Activated T-cell treated with anti-CD3 and anti-CD28 coated beads, Interleukin-2, amount 50 U/mL, for 72 hours (primary cell): ENCODE measurements at regions not wholly inside any gene's neighbourhood (a gene's known extent, or its start where the extent isn't known, plus 50 kb on each side); places are given as distances from the start of the nearest gene placed in this dataset.
"Not testable (repeated sequence)": the region's sequence is repeated elsewhere in the genome, so short reads cannot be mapped to it uniquely, and the experiment has no call there.

Source experiments
- ATAC-seq, 2 donors: fragments of 150-1000 bp; cut with Tn5 transposase; replicated peaks in 1 of 2; 2 replicates each; pipeline ENCODE4 v1.10.0; 2021; ENCODE audit warnings: moderate library complexity in 2 of 2, mild to moderate bottlenecking in 1 of 2
- DNase-seq, 2 donors: peaks; one replicate each; pipeline ENCODE4 v3.0.0; 2021 to 2022; ENCODE audit warnings: mixed read lengths in 1 of 2
- H3K27ac Mint-ChIP-seq: one replicate; pipeline ENCODE4 v1.8.0; 2022; ENCODE audit warnings: mild to moderate bottlenecking, moderate library complexity, mixed read lengths
- H3K27me3 Mint-ChIP-seq: one replicate; pipeline ENCODE4 v1.8.0; 2022; ENCODE audit warnings: low read depth, mixed read lengths
- H3K36me3 Mint-ChIP-seq, 2 donors: one replicate each; pipeline ENCODE4 v1.8.0; 2022; ENCODE audit warnings: mixed read lengths in 2 of 2, mild to moderate bottlenecking in 1 of 2; ENCODE audit not compliant: insufficient read depth in 2 of 2
- H3K4me1 Mint-ChIP-seq: one replicate; pipeline ENCODE4 v1.8.0; 2022; ENCODE audit warnings: low read depth, mixed read lengths
- H3K4me3 Mint-ChIP-seq, 2 donors: one replicate each; pipeline ENCODE4 v1.8.0; 2022; ENCODE audit warnings: mild to moderate bottlenecking in 2 of 2, mixed read lengths in 2 of 2, moderate library complexity in 2 of 2
- H3K9me3 Mint-ChIP-seq, 2 donors: one replicate each; pipeline ENCODE4 v1.8.0; 2022; ENCODE audit warnings: mixed read lengths in 2 of 2

- H3K27ac Mint-ChIP-seq, result no peak overlapping the region
- peaks cover 3% of the 10 kb centered on the region for H3K27me3 Mint-ChIP-seq
Measured at GRCh38 chr2:590214-591175, 86.7 kb downstream of the TMEM18 start.

GRCh38 chr2:589281-590130 is 87.7 kb downstream of the TMEM18 start:
- H3K27ac Mint-ChIP-seq, result no peak overlapping the region
- no peaks in the 10 kb centered on the region for H3K9me3 Mint-ChIP-seq
- ATAC-seq, result no peak
- H3K36me3 Mint-ChIP-seq, result no peaks in the 10 kb centered on the region
- peaks cover 7% of the 10 kb centered on the region for H3K27me3 Mint-ChIP-seq
- H3K4me3 Mint-ChIP-seq, result no peak overlapping the region
- DNase-seq, result no peak
- H3K4me1 Mint-ChIP-seq, result peaks cover 10% of the 10 kb centered on the region

More at GRCh38 chr2:590214-591175, 86.7 kb downstream of the TMEM18 start:
- ATAC-seq (no peak), DNase-seq (no peak)
- H3K9me3 Mint-ChIP-seq, result no peaks in the 10 kb centered on the region
- no peaks in the 10 kb centered on the region for H3K36me3 Mint-ChIP-seq
- H3K4me3 Mint-ChIP-seq, result no peak overlapping the region
- peaks cover 1% of the 10 kb centered on the region for H3K4me1 Mint-ChIP-seq

DNA sequence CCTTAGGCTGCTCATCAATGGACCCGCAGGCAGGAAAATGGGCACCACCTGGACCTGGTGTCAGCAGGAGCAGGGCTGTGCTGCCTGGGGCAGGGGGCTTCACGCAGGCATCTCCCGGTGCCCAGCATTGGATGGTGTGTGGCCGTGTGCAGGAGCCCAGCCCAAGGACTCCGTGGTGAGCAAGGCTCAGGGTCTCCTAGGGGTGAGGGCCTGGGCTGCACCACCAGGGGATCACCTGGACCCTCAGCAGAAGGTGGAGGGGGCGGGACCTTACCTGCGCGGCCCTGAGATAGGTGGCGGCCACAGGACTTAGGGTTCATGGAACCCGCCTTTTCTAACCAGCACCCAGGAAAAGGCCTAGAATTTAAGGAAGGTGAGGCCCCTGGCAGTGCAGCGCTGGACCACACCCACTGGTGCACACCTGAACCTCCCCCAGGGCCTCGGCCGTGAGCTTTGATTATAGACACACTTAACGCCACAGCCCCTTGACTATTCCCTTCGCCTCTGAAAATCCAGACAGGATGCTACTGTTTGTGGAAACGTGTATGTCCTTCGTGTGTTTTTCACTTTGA is 89.0 kb downstream of the TMEM18 start:
- Mint-ChIP-seq H3K4me3 (no peak overlapping the region), H3K27ac (no peak overlapping the region), H3K36me3 (no peaks in the 10 kb centered on the region), H3K27me3 (peaks cover 7% of the 10 kb centered on the region), H3K9me3 (no peaks in the 10 kb centered on the region), H3K4me1 (peaks cover 10% of the 10 kb centered on the region)
- ATAC-seq (no peak), DNase-seq (no peak)

DNA sequence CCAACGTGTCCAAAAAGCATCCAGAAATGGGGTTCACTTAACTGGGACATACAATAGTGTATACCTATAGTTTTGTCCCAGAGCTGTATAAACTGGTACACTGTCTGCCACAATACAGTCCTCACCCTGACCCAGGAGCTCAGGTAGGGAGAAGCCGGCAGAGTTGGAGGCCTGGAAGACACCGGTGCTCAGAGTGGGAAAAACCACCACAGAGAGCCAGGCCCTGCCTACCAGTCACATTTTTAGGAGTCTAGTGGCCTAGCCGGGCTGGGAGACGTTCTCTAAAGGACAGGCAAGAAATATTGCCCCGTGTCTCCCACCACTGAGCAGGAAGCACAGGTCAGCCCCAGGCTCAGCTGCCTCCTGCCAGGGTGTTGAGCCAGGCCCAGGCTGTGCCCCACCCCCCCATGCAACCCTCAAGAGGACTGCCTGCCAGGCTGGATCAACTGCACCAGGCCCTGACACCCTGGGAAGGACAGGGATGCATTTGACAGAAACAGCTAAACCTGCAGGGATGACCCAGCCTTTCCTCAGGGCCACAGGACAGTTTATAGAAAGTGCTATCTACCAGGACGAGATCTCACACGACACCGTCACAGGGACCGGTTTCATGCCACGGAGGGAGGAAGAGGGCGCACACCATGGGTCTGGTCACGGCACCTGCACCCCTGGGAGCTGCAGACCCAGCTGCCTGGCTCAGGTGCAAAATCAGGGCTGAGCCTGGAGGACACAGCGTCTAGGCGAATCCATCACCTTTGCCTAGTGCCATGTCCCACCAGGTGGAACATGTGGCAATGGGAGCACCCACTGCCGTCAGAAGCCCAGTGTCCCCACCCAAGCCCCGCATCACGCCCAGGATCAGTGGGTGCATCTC is 89.9 kb downstream of the TMEM18 start:
- DNase-seq (no peak), ATAC-seq (no peak)
- H3K9me3 Mint-ChIP-seq, result no peaks in the 10 kb centered on the region
- H3K4me3 Mint-ChIP-seq, result no peak overlapping the region
- H3K27ac Mint-ChIP-seq, result no peak overlapping the region
- H3K27me3 Mint-ChIP-seq, result peaks cover 7% of the 10 kb centered on the region
- peaks cover 10% of the 10 kb centered on the region for H3K4me1 Mint-ChIP-seq
- H3K36me3 Mint-ChIP-seq, result no peaks in the 10 kb centered on the region

DNA sequence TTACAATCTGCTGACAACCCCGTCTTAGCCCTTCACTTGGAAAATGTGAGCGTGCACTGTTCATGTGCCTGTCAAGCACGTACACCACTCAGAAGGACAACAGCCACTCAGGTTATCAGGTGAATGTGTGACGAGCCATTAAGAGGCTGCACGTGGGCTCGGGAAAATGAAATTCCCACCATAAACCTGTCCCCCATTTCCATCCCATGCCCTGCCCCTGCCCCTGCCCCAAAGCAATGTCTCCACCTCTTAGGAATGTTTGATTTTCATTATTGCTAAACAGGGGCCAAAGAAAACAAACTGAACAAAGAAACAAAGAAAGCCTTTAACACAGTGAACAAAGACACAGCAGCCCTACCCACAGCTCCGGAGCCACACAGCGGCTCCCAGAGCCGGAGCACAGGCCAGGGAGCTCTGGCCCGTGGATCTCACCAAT is 90.5 kb downstream of the TMEM18 start:
- Mint-ChIP-seq H3K27ac (no peak overlapping the region), H3K36me3 (no peaks in the 10 kb centered on the region), H3K27me3 (peaks cover 7% of the 10 kb centered on the region), H3K9me3 (no peaks in the 10 kb centered on the region), H3K4me3 (no peak overlapping the region), H3K4me1 (peaks cover 10% of the 10 kb centered on the region)
- DNase-seq (no peak), ATAC-seq (no peak)

- peak; percentile 35 to 40 for DNase-seq
- H3K9me3 Mint-ChIP-seq, result no peaks in the 10 kb centered on the region
- H3K27me3 Mint-ChIP-seq, result peaks cover 7% of the 10 kb centered on the region
- peak; percentile 89 to 91 for ATAC-seq
- H3K4me3 Mint-ChIP-seq, result peak overlapping the region; percentile 60 to 79
- H3K27ac Mint-ChIP-seq, result no peak overlapping the region
- peaks cover 10% of the 10 kb centered on the region for H3K4me1 Mint-ChIP-seq
- no peaks in the 10 kb centered on the region for H3K36me3 Mint-ChIP-seq
Measured at GRCh38 chr2:584863-585823, 92.1 kb downstream of the TMEM18 start.

GRCh38 chr2:583666-584065 is 93.5 kb downstream of the TMEM18 start:
- no peak overlapping the region for H3K4me3 Mint-ChIP-seq
- peaks cover 10% of the 10 kb centered on the region for H3K4me1 Mint-ChIP-seq
- no peak for ATAC-seq
- H3K9me3 Mint-ChIP-seq, result no peaks in the 10 kb centered on the region
- H3K27ac Mint-ChIP-seq, result no peak overlapping the region
- DNase-seq, result no peak
- peaks cover 7% of the 10 kb centered on the region for H3K27me3 Mint-ChIP-seq
- no peaks in the 10 kb centered on the region for H3K36me3 Mint-ChIP-seq

DNA sequence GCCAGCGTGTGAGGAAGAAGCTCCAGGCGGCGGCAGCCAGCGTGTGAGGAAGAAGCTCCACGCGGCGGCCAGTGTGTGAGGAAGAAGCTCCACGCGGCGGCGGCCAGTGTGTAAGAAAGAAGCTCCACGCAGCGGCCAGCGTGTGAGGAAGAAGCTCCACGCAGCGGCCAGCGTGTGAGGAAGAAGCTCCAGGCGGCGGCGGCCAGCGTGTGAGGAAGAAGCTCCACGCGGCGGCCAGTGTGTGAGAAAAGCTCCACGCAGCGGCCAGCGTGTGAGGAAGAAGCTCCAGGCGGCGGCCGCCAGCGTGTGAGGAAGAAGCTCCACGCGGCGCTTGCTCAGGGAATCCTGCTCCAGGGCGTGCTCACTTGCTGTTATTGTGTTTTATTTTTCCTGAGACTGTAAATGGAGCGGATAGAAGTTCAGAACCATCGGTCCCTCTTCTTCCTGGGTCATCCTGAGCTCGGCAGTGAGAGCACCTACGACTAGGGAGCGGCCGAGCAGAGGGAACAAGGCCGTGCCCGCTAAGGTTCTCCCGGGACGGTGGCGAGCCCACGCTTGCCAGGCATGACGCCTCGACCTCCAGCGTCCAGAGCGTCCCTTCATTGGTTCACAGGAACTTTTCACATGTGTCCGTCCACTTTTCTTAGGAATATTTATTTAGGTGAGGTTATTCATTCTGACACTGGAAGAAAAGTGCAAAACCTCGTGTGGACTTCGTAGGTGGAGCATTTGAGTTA is 94.2 kb downstream of the TMEM18 start:
- no peak for ATAC-seq
- Mint-ChIP-seq H3K27ac (no peak overlapping the region), H3K9me3 (no peaks in the 10 kb centered on the region), H3K36me3 (no peaks in the 10 kb centered on the region), H3K4me1 (peaks cover 10% of the 10 kb centered on the region), H3K27me3 (peaks cover 7% of the 10 kb centered on the region), H3K4me3 (no peak overlapping the region)
- DNase-seq, result no peak

DNA sequence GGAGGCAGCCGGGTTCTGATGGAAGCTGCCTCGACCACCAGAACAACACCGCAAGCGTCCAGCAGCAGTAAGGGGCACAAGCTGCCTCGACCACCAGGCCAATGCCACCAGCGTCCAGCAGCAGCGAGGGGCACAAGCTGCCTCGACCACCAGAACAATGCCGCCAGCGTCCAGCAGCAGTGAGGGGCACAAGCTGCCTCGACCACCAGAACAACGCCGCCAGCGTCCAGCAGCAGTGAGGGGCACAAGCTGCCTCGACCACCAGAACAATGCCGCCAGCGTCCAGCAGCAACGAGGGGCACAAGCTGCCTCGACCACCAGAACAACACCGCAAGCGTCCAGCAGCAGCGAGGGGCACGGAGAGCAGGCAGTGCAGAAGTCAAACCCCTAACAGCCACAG is 94.9 kb downstream of the TMEM18 start:
- DNase-seq, ATAC-seq, H3K4me3 Mint-ChIP-seq, H3K27ac Mint-ChIP-seq, H3K27me3 Mint-ChIP-seq, H3K9me3 Mint-ChIP-seq, H3K36me3 Mint-ChIP-seq: not testable (repeated sequence)
- peaks cover 10% of the 10 kb centered on the region for H3K4me1 Mint-ChIP-seq

GRCh38 chr2:579961-580360 is 97.2 kb downstream of the TMEM18 start:
- no peak for DNase-seq
- Mint-ChIP-seq H3K36me3 (peaks cover 3 to 6% of the 10 kb centered on the region in 2 donors), H3K4me1 (peaks cover 4% of the 10 kb centered on the region), H3K27ac (no peak overlapping the region), H3K9me3 (peaks cover 9% of the 10 kb centered on the region in 2 donors), H3K27me3 (no peaks in the 10 kb centered on the region), H3K4me3 (no peak overlapping the region)
- no peak for ATAC-seq

- H3K4me3 Mint-ChIP-seq, result no peak overlapping the region
- no peak for ATAC-seq
- DNase-seq, result no peak
- H3K4me1 Mint-ChIP-seq, result no peaks in the 10 kb centered on the region
- H3K27me3 Mint-ChIP-seq, result no peaks in the 10 kb centered on the region
- peaks cover 3 to 9% of the 10 kb centered on the region in 2 donors for H3K36me3 Mint-ChIP-seq
- peaks cover 9% of the 10 kb centered on the region in 2 donors for H3K9me3 Mint-ChIP-seq
- no peak overlapping the region for H3K27ac Mint-ChIP-seq
Measured at GRCh38 chr2:579351-579886, 97.8 kb downstream of the TMEM18 start.
